Endodermal cell (in vitro differentiated cells): ENCODE measurements at regions not wholly inside any gene's neighbourhood (a gene's known extent, or its start where the extent isn't known, plus 50 kb on each side); places are given as distances from the start of the nearest gene placed in this dataset.
"Not testable (repeated sequence)": the region's sequence is repeated elsewhere in the genome, so short reads cannot be mapped to it uniquely, and the experiment has no call there.

Experiments
- DNase-seq: peaks from one replicate; pipeline ENCODE4 v3.0.0-alpha.2; 2017
- H3K27ac ChIP-seq: 2 replicates; pipeline ENCODE4 v1.5.1; 2013; ENCODE audit warnings: mild to moderate bottlenecking, low read depth, low read length, moderate library complexity
- H3K27me3 ChIP-seq: 2 replicates; pipeline ENCODE4 v1.6.1; 2013; ENCODE audit warnings: mild to moderate bottlenecking, low read length, moderate library complexity; ENCODE audit not compliant: insufficient read depth, control insufficient read depth, poor library complexity, severe bottlenecking
- H3K36me3 ChIP-seq: 2 replicates; pipeline ENCODE4 v1.7.0; 2013; ENCODE audit warnings: mild to moderate bottlenecking, low read length, moderate library complexity; ENCODE audit not compliant: control insufficient read depth, insufficient read depth
- H3K4me1 ChIP-seq: one replicate; pipeline ENCODE4 v1.7.0; 2013; ENCODE audit warnings: low read length; ENCODE audit not compliant: control insufficient read depth, insufficient read depth
- H3K4me3 ChIP-seq: 2 replicates; pipeline ENCODE4 v1.5.1; 2013; ENCODE audit warnings: mild to moderate bottlenecking, low read length, moderate library complexity
- H3K9ac ChIP-seq: 2 replicates; pipeline ENCODE4 v1.6.1; 2013; ENCODE audit warnings: mild to moderate bottlenecking, low read length, moderate library complexity; ENCODE audit not compliant: poor library complexity, severe bottlenecking; ENCODE audit errors: extremely low read depth
- H3K9me3 ChIP-seq: 2 replicates; pipeline ENCODE4 v1.6.1; 2013; ENCODE audit warnings: mild to moderate bottlenecking, low read length, moderate library complexity; ENCODE audit not compliant: control insufficient read depth
- H3K27ac Mint-ChIP-seq: 2 replicates; pipeline ENCODE4 v1.8.0; 2020; ENCODE audit warnings: mixed read lengths
- H3K27me3 Mint-ChIP-seq: 2 replicates; pipeline ENCODE4 v1.8.0; 2021; ENCODE audit warnings: mild to moderate bottlenecking, mixed read lengths; ENCODE audit not compliant: insufficient read depth
- H3K36me3 Mint-ChIP-seq: 2 replicates; pipeline ENCODE4 v1.8.0; 2020; ENCODE audit warnings: low read depth, mixed read lengths
- H3K4me1 Mint-ChIP-seq: 2 replicates; pipeline ENCODE4 v1.8.0; 2020; ENCODE audit warnings: mixed read lengths
- H3K4me3 Mint-ChIP-seq: 2 replicates; pipeline ENCODE4 v1.8.0; 2020; ENCODE audit warnings: mild to moderate bottlenecking, moderate library complexity, mixed read lengths
- H3K9me3 Mint-ChIP-seq: 2 replicates; pipeline ENCODE4 v1.8.0; 2020; ENCODE audit warnings: mild to moderate bottlenecking, mixed read lengths
- WGBS, 2 experiments: methylation state at CpG; one replicate each; pipeline versions ENCODE4 v1.1.5 to v1.1.7; 2013; ENCODE audit warnings: missing lambda C conversion rate in 2 of 2, mixed read lengths in 1 of 2; ENCODE audit not compliant: insufficient coverage in 1 of 2, insufficient read length in 1 of 2; 5-methylcytosine and 5-hydroxymethylcytosine counted together
- TF ChIP-seq, protein P1 (sequence below): fragments of 200-600 bp; sonication (generic); conservative IDR thresholded peaks from 2 replicates; pipeline ENCODE4 v1.5.0; 2021; ENCODE audit warnings: antibody characterized with exemption, mild to moderate bottlenecking

DNA sequence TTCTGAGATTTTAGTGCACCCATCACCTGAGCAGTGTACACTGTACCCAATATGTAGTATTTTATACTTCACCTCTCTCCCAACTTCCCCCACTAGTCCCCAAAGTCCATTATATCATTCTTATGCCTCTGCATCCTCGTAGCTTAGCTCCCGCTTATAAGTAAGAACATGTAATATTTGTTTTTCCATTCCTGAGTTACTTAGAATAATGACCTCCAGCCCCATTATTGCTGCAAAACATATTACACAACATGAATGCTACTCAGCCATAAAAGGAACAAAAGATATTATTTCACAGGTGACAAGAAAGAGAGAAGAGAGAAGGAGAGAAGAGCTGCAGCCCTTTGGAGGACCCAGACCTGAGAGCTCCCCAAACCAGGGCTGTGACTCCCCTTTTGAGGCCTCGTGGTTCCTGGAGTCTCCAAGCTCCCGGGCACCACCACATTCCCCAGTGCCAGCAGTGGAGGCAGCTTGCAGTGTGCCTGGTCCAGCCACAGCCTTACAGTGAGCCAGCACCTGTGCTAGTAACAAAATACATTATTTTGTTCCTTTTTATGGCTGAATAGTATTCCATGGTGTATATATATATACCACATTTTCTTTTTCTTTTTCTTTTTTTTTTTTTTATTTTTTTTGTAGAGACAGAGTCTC is 194.5 kb upstream of the DAB2 start:
- Mint-ChIP-seq H3K27me3 (no peaks in the 10 kb centered on the region), H3K36me3 (no peaks in the 10 kb centered on the region), H3K4me1 (no peaks in the 10 kb centered on the region), H3K27ac (no peak overlapping the region), H3K4me3 (no peak overlapping the region), H3K9me3 (no peaks in the 10 kb centered on the region)
- Histone ChIP-seq H3K4me1 (no peaks in the 10 kb centered on the region), H3K4me3 (no peak overlapping the region), H3K27me3 (no peaks in the 10 kb centered on the region), H3K27ac (no peak overlapping the region), H3K9me3 (no peaks in the 10 kb centered on the region), H3K9ac (no peak overlapping the region), H3K36me3 (no peaks in the 10 kb centered on the region)
- TF ChIP-seq, protein P1, sequence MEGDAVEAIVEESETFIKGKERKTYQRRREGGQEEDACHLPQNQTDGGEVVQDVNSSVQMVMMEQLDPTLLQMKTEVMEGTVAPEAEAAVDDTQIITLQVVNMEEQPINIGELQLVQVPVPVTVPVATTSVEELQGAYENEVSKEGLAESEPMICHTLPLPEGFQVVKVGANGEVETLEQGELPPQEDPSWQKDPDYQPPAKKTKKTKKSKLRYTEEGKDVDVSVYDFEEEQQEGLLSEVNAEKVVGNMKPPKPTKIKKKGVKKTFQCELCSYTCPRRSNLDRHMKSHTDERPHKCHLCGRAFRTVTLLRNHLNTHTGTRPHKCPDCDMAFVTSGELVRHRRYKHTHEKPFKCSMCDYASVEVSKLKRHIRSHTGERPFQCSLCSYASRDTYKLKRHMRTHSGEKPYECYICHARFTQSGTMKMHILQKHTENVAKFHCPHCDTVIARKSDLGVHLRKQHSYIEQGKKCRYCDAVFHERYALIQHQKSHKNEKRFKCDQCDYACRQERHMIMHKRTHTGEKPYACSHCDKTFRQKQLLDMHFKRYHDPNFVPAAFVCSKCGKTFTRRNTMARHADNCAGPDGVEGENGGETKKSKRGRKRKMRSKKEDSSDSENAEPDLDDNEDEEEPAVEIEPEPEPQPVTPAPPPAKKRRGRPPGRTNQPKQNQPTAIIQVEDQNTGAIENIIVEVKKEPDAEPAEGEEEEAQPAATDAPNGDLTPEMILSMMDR, result no peak
- 90% methylated on average over 4 of the region's 4 CpGs; no CpG with 5 or more reads in 1 of the 2 experiments for WGBS, 2 experiments
- DNase-seq, result no peak

DNA sequence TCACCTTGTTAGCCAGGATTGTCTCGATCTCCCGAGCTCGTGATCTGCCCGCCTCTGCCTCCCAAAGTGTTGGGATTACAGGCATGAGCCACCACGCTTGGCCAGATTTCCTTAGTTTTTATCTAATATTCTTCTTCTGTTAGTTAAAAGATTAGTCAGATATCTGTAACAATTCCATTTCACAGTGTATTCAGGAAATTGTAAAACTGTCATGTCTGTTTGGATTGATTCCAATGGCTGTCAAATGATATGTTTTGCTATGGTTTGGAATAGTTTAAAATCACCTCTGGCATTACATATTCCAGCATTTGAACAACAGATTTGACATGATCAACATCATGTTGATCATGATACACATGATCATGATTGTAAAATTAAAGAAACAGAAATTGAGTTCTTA is 193.6 kb upstream of the DAB2 start:
- Histone ChIP-seq H3K9me3 (no peaks in the 10 kb centered on the region), H3K36me3 (no peaks in the 10 kb centered on the region), H3K4me3 (no peak overlapping the region), H3K4me1 (no peaks in the 10 kb centered on the region), H3K27me3 (no peaks in the 10 kb centered on the region), H3K9ac (no peak overlapping the region), H3K27ac (no peak overlapping the region)
- 99% methylated on average over 5 of the region's 5 CpGs; no CpG with 5 or more reads in 1 of the 2 experiments for WGBS, 2 experiments
- H3K27me3 Mint-ChIP-seq, result no peaks in the 10 kb centered on the region
- H3K4me3 Mint-ChIP-seq, result no peak overlapping the region
- no peaks in the 10 kb centered on the region for H3K9me3 Mint-ChIP-seq
- DNase-seq, result no peak
- no peaks in the 10 kb centered on the region for H3K36me3 Mint-ChIP-seq
- H3K27ac Mint-ChIP-seq, result no peak overlapping the region
- TF ChIP-seq, protein P1, result no peak
- peaks cover under 1% of the 10 kb centered on the region for H3K4me1 Mint-ChIP-seq

DNA sequence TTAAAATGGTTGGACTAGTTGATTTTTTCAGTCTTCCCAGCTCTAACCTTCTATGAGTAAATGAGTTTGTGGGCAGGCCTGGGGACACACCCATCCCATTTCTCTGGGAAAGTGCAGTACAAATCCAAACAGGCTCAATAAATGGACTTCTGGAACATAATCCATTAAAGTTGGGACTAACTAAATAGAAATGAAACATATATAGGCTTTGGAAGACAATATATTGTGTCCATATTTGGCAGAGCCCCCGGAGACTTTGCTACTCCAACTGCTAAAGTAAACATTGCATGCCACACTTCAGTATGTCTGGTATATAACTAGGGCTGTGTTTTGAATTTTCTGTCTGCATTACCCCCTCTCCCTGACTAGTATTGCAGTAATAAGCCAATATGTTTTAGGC is 191.4 kb upstream of the DAB2 start:
- Mint-ChIP-seq H3K27me3 (no peaks in the 10 kb centered on the region), H3K9me3 (no peaks in the 10 kb centered on the region), H3K4me3 (no peak overlapping the region), H3K27ac (no peak overlapping the region), H3K36me3 (no peaks in the 10 kb centered on the region), H3K4me1 (peaks cover 4% of the 10 kb centered on the region)
- Histone ChIP-seq H3K9me3 (no peaks in the 10 kb centered on the region), H3K36me3 (no peaks in the 10 kb centered on the region), H3K9ac (no peak overlapping the region), H3K27ac (no peak overlapping the region), H3K27me3 (no peaks in the 10 kb centered on the region), H3K4me1 (no peaks in the 10 kb centered on the region), H3K4me3 (no peak overlapping the region)
- WGBS, 2 experiments, result 80 to 95% methylated on average over 1 of the region's 1 CpG
- TF ChIP-seq, protein P1, result no peak
- DNase-seq, result no peak

DNA sequence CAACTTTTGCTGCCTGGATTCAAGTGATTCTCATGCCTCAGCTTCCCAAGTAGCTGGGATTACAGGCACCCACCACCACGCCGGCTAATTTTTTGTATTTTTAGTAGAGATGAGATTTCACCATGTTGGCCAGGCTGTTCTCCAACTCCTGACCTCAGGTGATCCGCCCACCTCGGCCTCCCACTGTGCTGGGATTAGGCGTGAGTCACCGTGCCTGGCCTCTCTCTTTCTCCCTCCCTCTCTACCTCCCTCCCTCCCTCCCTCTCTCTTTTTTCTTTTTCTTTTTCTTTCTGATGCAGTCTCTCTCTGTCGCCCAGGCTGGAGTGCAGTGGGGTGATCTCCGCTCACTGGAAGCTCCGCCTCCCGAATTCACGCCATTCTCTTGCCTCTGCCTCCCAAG is 186.3 kb upstream of the DAB2 start:
- not testable (repeated sequence) for H3K9me3 Mint-ChIP-seq, H3K4me3 ChIP-seq, H3K4me3 Mint-ChIP-seq, H3K4me1 ChIP-seq, H3K4me1 Mint-ChIP-seq, H3K27ac ChIP-seq, H3K9ac ChIP-seq, H3K27me3 Mint-ChIP-seq, H3K9me3 ChIP-seq, H3K36me3 ChIP-seq, H3K27me3 ChIP-seq, H3K27ac Mint-ChIP-seq, H3K36me3 Mint-ChIP-seq
- WGBS, 2 experiments, result 88 to 100% methylated on average over 6 to 11 of the region's 11 CpGs
- DNase-seq, result peak; percentile 55
